ENCODE measurements at regions not wholly inside any gene's neighbourhood (a gene's known extent, or its start where the extent isn't known, plus 50 kb on each side); places are given as distances from the start of the nearest gene placed in this dataset.
"Not testable (repeated sequence)": the region's sequence is repeated elsewhere in the genome, so short reads cannot be mapped to it uniquely, and the experiment has no call there.

DNA sequence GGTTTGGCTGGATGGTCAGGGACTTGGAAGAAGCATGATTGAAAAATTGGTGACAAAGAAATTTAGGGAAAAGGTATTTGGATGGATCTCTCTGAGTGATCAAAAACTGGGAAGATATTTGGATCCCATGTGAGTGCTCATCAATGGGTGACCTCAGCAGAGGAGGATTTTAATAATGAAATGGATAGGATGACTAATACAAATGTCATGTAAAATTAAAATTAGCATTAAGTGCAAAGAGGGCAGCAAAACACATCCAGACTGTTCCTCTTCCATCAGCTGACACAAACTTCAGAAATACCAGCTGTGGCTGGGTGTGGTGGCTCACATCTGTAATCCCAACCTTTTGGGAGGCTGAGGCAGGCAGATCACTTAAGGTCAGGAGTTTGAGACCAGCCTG lies 151.7 kb downstream of the THBS2 start:
- Histone ChIP-seq H3K9me3 (no peaks in the 10 kb centered on the region), H3K4me3 (no peak overlapping the region), H3K4me1 (no peaks in the 10 kb centered on the region), H3K36me3 (replicated peaks) (no peaks in the 10 kb centered on the region), H3K27me3 (ENCODE audit: low read depth) (no peaks in the 10 kb centered on the region)
- in situ Hi-C loops (cut with MboI; ENCODE audit: low sequenced_read_pairs), result no loop called here
- no peak for DNase-seq (ENCODE audit: low spot score in 2 of 2)

DNA sequence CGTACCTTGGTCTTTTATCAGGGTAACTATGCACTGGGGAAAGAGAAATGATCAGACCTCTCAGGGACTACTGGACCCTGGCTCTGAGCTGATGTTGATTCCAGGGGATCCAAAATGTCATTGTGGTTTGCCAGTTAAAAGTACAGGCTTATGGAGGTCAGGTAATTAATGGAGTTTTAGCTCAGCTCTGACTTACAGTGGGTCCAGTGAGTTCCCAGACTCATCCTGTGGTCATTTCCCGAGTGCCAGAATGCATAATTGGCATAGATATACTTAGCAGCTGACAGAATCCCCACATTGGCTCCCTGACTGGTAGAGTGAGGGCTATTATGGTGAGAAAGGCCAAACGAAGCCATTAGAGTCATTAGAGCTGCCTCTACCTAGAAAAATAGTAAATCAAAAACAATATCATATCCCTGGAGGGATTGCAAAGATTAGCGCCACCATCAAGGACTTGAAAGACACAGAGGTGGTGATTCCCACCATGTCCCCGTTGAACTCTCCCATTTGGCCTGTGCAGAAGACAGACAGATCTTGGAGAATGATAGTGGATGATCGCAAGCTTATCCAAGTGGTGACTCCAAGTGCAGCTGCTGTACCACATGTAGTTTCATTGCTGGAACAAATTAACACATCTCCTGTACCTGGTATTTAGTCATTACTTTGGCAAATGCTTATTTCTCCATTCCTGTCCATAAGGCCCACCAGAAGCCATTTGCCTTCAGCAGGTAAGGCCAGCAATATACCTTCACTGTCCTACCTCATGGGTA lies 152.4 kb downstream of the THBS2 start:
- Histone ChIP-seq H3K36me3 (replicated peaks) (no peaks in the 10 kb centered on the region), H3K4me3 (no peak overlapping the region), H3K27me3 (ENCODE audit: low read depth) (no peaks in the 10 kb centered on the region), H3K9me3 (no peaks in the 10 kb centered on the region), H3K4me1 (no peaks in the 10 kb centered on the region)
- DNase-seq (ENCODE audit: low spot score in 2 of 2), result no peak
- in situ Hi-C loops (cut with MboI; ENCODE audit: low sequenced_read_pairs), result no loop called here

DNA sequence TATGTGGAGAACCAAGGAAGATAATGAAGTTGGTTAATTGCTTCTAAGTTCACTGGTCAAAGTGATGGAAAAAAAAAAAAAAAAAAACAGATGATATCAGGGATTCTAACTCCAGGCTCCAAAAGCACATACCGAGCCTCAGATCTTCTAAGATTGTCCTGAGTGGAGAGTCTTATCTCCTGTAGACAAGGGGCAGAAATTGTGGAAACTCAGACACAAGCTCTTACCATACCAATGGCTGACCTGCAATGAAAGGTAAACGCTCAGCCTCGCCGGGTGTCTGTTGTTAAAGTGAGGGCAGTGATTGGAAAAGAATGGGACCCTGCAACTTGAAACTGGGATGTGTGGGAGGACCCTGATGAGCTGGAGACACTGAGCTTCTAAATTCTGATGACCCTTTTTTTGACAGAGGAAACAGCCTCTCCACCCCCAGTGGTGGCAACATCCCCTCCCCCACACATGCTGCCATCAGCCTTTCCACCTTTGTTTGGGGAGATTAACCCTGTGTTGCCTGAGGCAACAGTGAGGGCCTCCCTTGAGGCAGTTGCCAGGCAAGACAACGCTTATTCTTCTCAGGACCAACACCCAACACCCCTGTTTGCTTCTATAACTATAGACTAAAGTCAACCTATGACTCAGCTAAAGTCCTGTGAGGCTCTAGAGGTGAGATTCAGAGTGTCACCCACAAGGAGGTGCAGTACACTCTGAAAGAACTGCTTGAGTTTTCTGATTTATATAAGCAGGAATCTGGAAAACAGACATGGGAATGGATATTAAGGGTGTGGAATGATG lies 154.0 kb downstream of the THBS2 start:
- in situ Hi-C loops (cut with MboI; ENCODE audit: low sequenced_read_pairs), result no loop called here
- Histone ChIP-seq H3K4me1 (no peaks in the 10 kb centered on the region), H3K36me3 (replicated peaks) (no peaks in the 10 kb centered on the region), H3K27me3 (ENCODE audit: low read depth) (no peaks in the 10 kb centered on the region), H3K9me3 (no peaks in the 10 kb centered on the region), H3K4me3 (no peak overlapping the region)
- DNase-seq (ENCODE audit: low spot score in 2 of 2), result no peak

DNA sequence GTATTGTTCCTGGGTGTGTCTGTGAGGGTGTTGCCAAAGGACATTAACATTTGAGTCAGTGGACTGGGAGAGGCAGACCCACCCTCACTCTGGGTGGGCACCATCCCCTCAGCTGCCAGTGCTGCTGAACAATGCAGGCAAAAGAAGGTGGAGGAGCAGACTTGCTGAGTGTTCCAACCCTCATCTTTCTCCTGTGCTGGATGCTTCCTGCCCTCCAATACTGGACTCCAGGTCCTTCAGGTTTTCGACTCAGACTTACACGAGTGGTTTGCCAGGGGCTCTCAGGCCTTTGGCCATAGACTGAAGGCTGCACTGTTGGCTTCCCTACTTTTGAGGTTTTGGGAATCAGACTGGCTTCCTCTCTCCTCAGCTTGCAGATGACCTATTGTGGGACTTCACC lies 155.0 kb downstream of the THBS2 start:
- H3K27me3 ChIP-seq (ENCODE audit: low read depth); H3K36me3 ChIP-seq (replicated peaks); in situ Hi-C loops (cut with MboI; ENCODE audit: low sequenced_read_pairs); DNase-seq (ENCODE audit: low spot score in 2 of 2); H3K9me3 ChIP-seq; H3K4me1 ChIP-seq; H3K4me3 ChIP-seq: not testable (repeated sequence)

DNA sequence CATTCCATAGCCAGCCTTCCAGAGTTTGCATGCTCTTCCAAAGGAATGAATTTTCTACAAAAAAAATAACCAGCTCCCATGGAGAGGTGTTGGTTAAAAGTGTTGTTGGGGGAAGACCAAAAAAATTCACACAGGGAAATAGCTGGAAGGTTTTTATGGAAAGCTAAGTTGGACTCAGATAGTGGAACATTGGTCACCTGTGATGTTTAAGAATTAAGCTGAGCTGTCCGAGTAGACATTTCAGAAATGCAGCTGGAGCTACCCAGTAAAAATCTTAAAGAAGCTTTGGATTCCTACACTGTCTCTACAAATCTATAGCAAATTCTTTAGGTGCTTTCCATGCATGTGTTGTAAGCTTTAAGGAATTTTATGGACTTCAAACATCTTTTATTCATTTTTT lies 155.5 kb downstream of the THBS2 start:
- Histone ChIP-seq H3K9me3 (no peaks in the 10 kb centered on the region), H3K27me3 (ENCODE audit: low read depth) (no peaks in the 10 kb centered on the region), H3K36me3 (replicated peaks) (no peaks in the 10 kb centered on the region), H3K4me3 (no peak overlapping the region), H3K4me1 (no peaks in the 10 kb centered on the region)
- no peak for DNase-seq (ENCODE audit: low spot score in 2 of 2)
- in situ Hi-C loops (cut with MboI; ENCODE audit: low sequenced_read_pairs), result no loop called here

DNA sequence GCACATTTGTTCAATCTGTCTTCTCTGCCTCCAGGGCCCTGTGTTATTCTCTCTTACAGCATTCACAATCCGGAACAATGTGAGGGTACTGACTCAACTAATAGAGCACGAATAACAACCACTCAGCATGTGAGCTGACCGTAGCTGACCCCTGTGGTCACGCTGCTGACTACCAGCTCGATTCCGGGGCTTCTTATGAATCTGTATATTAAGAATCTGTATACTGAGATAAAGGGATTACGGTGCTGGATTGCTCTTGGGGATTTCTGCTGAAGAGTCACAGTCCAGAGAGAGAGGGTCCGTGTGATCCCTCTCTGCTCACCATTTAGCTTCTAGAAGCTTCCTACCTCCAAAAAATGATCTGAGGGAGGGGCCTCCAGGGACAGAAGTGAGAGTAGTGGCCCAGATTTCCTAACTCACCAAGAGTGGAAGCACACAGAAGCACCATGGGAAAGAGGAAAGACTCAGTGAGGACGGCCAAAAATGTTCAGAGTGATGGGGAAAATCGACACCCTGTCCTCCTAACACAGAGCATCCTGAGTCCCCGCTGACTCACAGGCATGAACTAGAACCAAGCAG lies 156.2 kb downstream of the THBS2 start:
- Histone ChIP-seq H3K4me3 (no peak overlapping the region), H3K36me3 (replicated peaks) (no peaks in the 10 kb centered on the region), H3K4me1 (no peaks in the 10 kb centered on the region), H3K27me3 (ENCODE audit: low read depth) (no peaks in the 10 kb centered on the region), H3K9me3 (no peaks in the 10 kb centered on the region)
- in situ Hi-C loops (cut with MboI; ENCODE audit: low sequenced_read_pairs), result no loop called here
- DNase-seq (ENCODE audit: low spot score in 2 of 2), result no peak

DNA sequence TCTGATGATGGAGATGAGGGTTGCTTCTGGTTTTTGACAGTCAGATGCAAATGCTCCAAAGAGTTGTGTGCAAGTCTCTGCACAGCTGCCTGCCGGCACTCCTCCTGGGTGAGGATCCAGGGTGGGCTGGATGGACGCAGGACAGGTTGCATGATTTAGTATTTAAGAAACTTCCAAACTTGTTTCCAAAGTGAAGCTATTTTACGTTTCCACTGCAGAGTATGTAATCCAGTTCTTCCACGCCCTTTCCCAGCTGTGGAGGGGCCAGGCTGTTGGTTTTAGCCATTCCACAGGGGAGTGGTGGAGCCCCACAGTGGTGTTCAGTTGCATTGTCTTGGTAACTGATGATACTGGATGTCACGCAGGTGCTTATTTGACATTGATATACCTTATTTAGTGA lies 157.3 kb downstream of the THBS2 start:
- no peak overlapping the region for H3K4me3 ChIP-seq
- in situ Hi-C loops (cut with MboI; ENCODE audit: low sequenced_read_pairs), result no loop called here
- H3K9me3 ChIP-seq, result no peaks in the 10 kb centered on the region
- H3K27me3 ChIP-seq (ENCODE audit: low read depth), result no peaks in the 10 kb centered on the region
- H3K36me3 ChIP-seq (replicated peaks), result no peaks in the 10 kb centered on the region
- no peak for DNase-seq (ENCODE audit: low spot score in 2 of 2)
- H3K4me1 ChIP-seq, result no peaks in the 10 kb centered on the region

DNA sequence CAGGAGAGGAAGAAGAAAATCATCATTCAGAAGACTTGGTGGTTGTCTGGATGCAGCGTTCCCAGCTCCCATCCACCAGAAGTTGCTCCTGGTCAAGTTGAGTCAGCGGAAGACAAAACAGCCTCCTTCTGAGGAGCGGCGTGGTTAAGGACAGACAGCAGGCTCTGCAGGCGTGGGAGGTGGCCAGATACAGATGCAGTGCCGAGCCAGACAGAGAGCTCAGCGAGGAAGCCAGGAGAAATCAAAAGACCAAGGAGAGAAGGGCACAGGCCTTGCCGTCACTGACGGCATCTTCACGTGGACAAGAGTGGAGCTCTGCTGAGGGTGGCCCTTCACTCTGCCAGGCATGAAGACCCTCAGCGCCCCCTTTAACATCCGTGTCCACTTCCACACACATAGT lies 158.5 kb downstream of the THBS2 start:
- in situ Hi-C loops (cut with MboI; ENCODE audit: low sequenced_read_pairs), result no loop called here
- DNase-seq (ENCODE audit: low spot score in 2 of 2), result no peak
- H3K9me3 ChIP-seq, result no peaks in the 10 kb centered on the region
- H3K4me3 ChIP-seq, result no peak overlapping the region
- no peaks in the 10 kb centered on the region for H3K27me3 ChIP-seq (ENCODE audit: low read depth)
- H3K36me3 ChIP-seq (replicated peaks), result no peaks in the 10 kb centered on the region
- no peaks in the 10 kb centered on the region for H3K4me1 ChIP-seq

DNA sequence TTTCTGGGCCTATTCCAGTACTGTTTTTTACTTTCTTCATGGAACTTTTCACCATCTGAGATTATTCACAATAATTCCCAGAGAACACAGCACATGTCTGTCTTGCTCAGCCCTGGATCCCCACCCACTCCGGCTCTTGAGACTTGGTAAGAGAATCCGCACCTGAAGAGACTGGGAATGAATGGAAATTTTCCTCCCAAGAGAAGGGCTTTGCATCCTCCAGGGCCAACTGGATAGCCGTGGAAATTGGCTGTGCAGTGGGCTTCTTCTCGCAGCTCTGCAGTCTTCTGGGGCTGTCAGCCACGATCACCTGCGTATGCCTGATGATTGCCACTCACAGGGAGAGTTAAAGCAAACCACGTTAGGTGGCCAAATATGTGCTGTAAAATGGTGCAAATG lies 159.1 kb downstream of the THBS2 start:
- Histone ChIP-seq H3K4me3 (no peak overlapping the region), H3K4me1 (no peaks in the 10 kb centered on the region), H3K27me3 (ENCODE audit: low read depth) (no peaks in the 10 kb centered on the region), H3K9me3 (no peaks in the 10 kb centered on the region), H3K36me3 (replicated peaks) (no peaks in the 10 kb centered on the region)
- no peak for DNase-seq (ENCODE audit: low spot score in 2 of 2)
- in situ Hi-C loops (cut with MboI; ENCODE audit: low sequenced_read_pairs), result no loop called here

DNA sequence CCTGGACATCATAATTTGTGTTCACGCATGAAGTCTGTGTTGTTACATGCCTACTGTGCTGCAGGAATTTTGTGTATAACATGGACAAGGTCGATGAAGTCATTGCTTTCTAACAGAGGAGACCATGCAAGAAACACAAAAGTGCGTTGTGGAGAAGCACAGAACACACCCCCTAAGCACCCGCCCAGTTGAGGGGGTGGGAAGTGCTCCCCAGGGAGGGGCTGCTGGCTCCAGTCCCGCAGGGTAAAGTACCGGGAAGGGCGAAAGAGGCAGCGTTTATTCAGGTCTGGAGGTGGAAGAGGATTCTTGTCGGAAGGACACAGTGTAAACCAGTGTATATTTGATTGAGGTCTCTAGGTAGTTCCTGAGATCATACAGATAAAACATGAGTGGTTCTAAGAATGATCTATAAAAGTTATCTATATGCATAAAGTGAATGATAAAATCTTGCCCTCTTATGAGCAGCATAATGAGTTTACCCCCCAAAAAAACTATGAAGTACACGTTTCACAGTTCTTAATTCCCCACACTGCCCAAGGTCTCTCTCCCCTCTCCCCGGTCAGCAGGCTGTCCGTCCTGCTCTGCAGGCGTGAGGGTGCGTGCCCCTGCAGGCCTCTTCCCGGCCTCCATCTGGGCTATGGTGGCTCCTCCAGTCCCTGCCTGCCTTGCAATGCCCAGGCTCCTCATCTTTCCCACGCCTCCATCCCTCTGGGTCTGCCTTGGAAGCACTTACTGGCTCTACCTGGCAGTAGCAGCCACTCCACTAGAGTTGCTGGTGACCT lies 159.7 kb downstream of the THBS2 start:
- Histone ChIP-seq H3K27me3 (ENCODE audit: low read depth) (no peaks in the 10 kb centered on the region), H3K9me3 (no peaks in the 10 kb centered on the region), H3K36me3 (replicated peaks) (no peaks in the 10 kb centered on the region), H3K4me3 (no peak overlapping the region), H3K4me1 (no peaks in the 10 kb centered on the region)
- no peak for DNase-seq (ENCODE audit: low spot score in 2 of 2)
- in situ Hi-C loops (cut with MboI; ENCODE audit: low sequenced_read_pairs), result no loop called here

DNA sequence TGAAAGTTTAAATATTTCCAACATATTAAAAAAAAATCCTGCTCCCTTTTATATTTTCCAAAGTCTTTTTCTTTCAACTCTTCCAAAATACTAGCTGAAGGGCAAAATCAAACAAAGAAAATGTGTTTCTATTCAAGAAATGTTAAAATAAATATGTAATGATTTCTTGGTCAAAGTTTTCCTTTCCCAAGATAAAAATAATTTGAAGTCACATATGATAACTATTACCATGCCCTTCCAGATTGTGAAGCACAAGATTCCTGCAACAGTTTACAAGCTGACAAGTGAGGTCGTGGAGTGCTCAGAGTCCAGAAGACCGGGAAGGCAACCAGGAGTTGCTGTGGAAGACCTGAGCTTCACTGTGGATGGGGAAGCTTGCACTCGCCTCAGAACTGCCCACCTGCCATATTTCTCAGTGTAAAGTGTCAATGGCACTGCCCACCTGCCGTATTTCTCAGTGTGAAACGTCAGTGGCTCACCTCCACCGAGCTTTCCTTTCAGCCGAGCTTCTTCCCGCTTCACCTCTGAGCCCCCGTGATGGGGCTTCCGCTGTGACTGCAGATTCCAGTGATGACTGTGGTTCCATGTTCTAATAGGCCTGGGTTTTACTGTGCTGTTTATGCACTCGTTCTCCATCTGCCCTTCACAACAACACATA lies 160.5 kb downstream of the THBS2 start:
- Histone ChIP-seq H3K4me3 (no peak overlapping the region), H3K9me3 (no peaks in the 10 kb centered on the region), H3K36me3 (replicated peaks) (no peaks in the 10 kb centered on the region), H3K27me3 (ENCODE audit: low read depth) (no peaks in the 10 kb centered on the region), H3K4me1 (no peaks in the 10 kb centered on the region)
- DNase-seq (ENCODE audit: low spot score in 2 of 2), result no peak
- in situ Hi-C loops (cut with MboI; ENCODE audit: low sequenced_read_pairs), result no loop called here

DNA sequence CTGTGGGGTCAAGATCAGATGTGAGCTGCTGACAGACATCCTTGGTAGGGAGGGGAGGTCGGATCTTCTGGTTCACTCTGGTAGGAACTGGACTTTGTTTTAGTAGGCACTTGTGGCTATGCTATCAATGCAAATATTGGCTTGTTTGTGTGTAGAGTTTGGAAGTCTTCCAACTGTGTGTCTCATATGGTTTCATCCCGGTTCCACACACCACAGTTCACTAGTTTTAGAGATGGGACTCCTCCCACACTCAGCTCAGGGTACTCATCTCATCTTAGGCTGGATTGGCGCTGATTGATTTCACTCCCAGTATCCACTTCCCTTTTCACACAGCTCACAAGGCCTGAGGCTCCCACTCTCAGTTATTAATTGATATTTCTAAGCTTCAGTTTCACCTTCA lies 161.3 kb downstream of the THBS2 start:
- in situ Hi-C loops (cut with MboI; ENCODE audit: low sequenced_read_pairs), result no loop called here
- Histone ChIP-seq H3K27me3 (ENCODE audit: low read depth) (no peaks in the 10 kb centered on the region), H3K4me3 (no peak overlapping the region), H3K4me1 (no peaks in the 10 kb centered on the region), H3K9me3 (no peaks in the 10 kb centered on the region), H3K36me3 (replicated peaks) (no peaks in the 10 kb centered on the region)
- no peak for DNase-seq (ENCODE audit: low spot score in 2 of 2)

DNA sequence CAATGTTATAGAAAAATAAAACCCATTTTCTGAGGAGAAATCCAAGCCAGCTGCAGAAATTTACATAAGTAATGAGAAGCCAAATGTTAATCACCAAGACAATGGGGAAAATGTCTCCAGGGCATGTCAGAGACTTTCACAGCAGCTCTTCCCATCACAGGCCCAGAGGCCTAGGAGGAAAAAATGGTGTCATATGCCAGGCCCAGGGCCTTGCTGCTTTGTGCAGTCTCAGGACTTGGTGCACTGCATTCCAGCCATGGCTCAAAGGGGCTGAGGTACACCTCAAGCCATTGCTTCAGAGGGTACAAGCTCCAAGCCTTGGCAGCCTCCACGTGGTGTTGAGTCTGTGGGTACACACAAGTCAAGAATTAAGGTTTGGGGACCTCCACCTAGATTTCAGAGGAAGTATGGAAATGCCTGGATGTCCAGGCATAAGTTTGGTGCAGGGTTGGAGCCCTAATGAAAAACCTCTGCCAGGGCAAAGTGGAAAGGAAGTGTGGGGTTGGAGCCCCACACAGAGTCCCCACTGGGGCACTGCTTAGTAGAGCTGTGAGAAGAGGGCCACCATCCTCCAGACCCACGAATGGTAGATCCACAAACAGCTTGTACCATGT lies 163.0 kb downstream of the THBS2 start:
- DNase-seq (ENCODE audit: low spot score in 2 of 2); H3K4me1 ChIP-seq; H3K4me3 ChIP-seq; H3K9me3 ChIP-seq; H3K36me3 ChIP-seq (replicated peaks); H3K27me3 ChIP-seq (ENCODE audit: low read depth); in situ Hi-C loops (cut with MboI; ENCODE audit: low sequenced_read_pairs): not testable (repeated sequence)

All from HAP-1 (cell line).